MG63 (cell line): ENCODE measurements at regions not wholly inside any gene's neighbourhood (a gene's known extent, or its start where the extent isn't known, plus 50 kb on each side); places are given as distances from the start of the nearest gene placed in this dataset.
"Not testable (repeated sequence)": the region's sequence is repeated elsewhere in the genome, so short reads cannot be mapped to it uniquely, and the experiment has no call there.

Source experiments
- DNase-seq: peaks from one replicate; pipeline ENCODE4 v3.0.0-alpha.2; 2020
- H3K27me3 ChIP-seq: fragments of 250-450 bp; sonication (Bioruptor Pico); 2 replicates; pipeline ENCODE4 v1.5.1; 2020; ENCODE audit warnings: mild to moderate bottlenecking, moderate library complexity
- H3K36me3 ChIP-seq: fragments of 250-450 bp; sonication (Bioruptor Pico); 2 replicates; pipeline ENCODE4 v1.5.1; 2020; ENCODE audit warnings: mild to moderate bottlenecking, moderate library complexity
- H3K4me3 ChIP-seq: fragments of 250-450 bp; sonication (Bioruptor Pico); 2 replicates; pipeline ENCODE4 v1.5.1; 2020; ENCODE audit warnings: mild to moderate bottlenecking, moderate library complexity
- H3K9me3 ChIP-seq: fragments of 250-450 bp; sonication (Bioruptor Pico); 2 replicates; pipeline ENCODE4 v1.5.1; 2020; ENCODE audit warnings: mild to moderate bottlenecking, moderate library complexity

GRCh38 chr12:30345744-30346471 lies 349.8 kb downstream of the IPO8 start:
- no peaks in the 10 kb centered on the region for H3K36me3 ChIP-seq
- H3K9me3 ChIP-seq: peaks cover 4% of the 10 kb centered on the region
- H3K4me3 ChIP-seq: no peak overlapping the region
- no peak for DNase-seq
- H3K27me3 ChIP-seq: no peaks in the 10 kb centered on the region

- no peaks in the 10 kb centered on the region for H3K36me3 ChIP-seq
- DNase-seq: no peak
- H3K9me3 ChIP-seq: no peaks in the 10 kb centered on the region; the same call in 1 of the 2 replicates
- no peak overlapping the region for H3K4me3 ChIP-seq
- H3K27me3 ChIP-seq: no peaks in the 10 kb centered on the region
Measured at GRCh38 chr12:30330565-30330964, 365.1 kb downstream of the IPO8 start.

GRCh38 chr12:30329281-30329680 lies 366.4 kb downstream of the IPO8 start:
- Histone ChIP-seq H3K27me3 (no peaks in the 10 kb centered on the region), H3K36me3 (no peaks in the 10 kb centered on the region), H3K4me3 (no peak overlapping the region), H3K9me3 (peaks cover 1% of the 10 kb centered on the region; the same call in 1 of the 2 replicates)
- DNase-seq: no peak

GRCh38 chr12:30323008-30323407 lies 372.7 kb downstream of the IPO8 start:
- no peaks in the 10 kb centered on the region for H3K27me3 ChIP-seq
- H3K9me3 ChIP-seq: peaks cover 4% of the 10 kb centered on the region; the same call in 1 of the 2 replicates
- H3K4me3 ChIP-seq: no peak overlapping the region
- no peaks in the 10 kb centered on the region for H3K36me3 ChIP-seq
- DNase-seq: no peak

- Histone ChIP-seq H3K27me3 (no peaks in the 10 kb centered on the region), H3K9me3 (peaks cover 4% of the 10 kb centered on the region; the same call in 1 of the 2 replicates), H3K36me3 (no peaks in the 10 kb centered on the region), H3K4me3 (no peak overlapping the region)
- DNase-seq: no peak
Measured at GRCh38 chr12:30320561-30320960, 375.1 kb downstream of the IPO8 start.

- no peak for DNase-seq
- H3K9me3 ChIP-seq: peaks cover 7% of the 10 kb centered on the region
- no peaks in the 10 kb centered on the region for H3K36me3 ChIP-seq
- no peaks in the 10 kb centered on the region for H3K27me3 ChIP-seq
- H3K4me3 ChIP-seq: no peak overlapping the region
Measured at GRCh38 chr12:30314506-30315100, 381.1 kb downstream of the IPO8 start.

- Histone ChIP-seq H3K9me3 (peaks cover 7% of the 10 kb centered on the region), H3K4me3 (no peak overlapping the region), H3K27me3 (no peaks in the 10 kb centered on the region), H3K36me3 (no peaks in the 10 kb centered on the region)
- no peak for DNase-seq
Measured at GRCh38 chr12:30308010-30308717, 387.5 kb downstream of the IPO8 start.

GRCh38 chr12:30304528-30304927 lies 391.1 kb downstream of the IPO8 start:
- Histone ChIP-seq H3K4me3 (no peak overlapping the region), H3K36me3 (no peaks in the 10 kb centered on the region), H3K27me3 (no peaks in the 10 kb centered on the region), H3K9me3 (no peaks in the 10 kb centered on the region; the same call in 1 of the 2 replicates)
- DNase-seq: no peak

- no peak for DNase-seq
- no peaks in the 10 kb centered on the region for H3K9me3 ChIP-seq
- H3K27me3 ChIP-seq: no peaks in the 10 kb centered on the region
- H3K36me3 ChIP-seq: no peaks in the 10 kb centered on the region
- no peak overlapping the region for H3K4me3 ChIP-seq
Measured at GRCh38 chr12:30301291-30301690, 394.4 kb downstream of the IPO8 start.

- no peak overlapping the region for H3K4me3 ChIP-seq
- no peaks in the 10 kb centered on the region for H3K27me3 ChIP-seq
- 0 out of 2 replicates have a peak, but pooled peaks cover 3% of the 10 kb centered on the region for H3K9me3 ChIP-seq
- DNase-seq: no peak
- H3K36me3 ChIP-seq: no peaks in the 10 kb centered on the region
Measured at GRCh38 chr12:30296486-30296885, 399.2 kb downstream of the IPO8 start.

- no peak for DNase-seq
- Histone ChIP-seq H3K9me3 (no peaks in the 10 kb centered on the region), H3K36me3 (no peaks in the 10 kb centered on the region), H3K4me3 (no peak overlapping the region), H3K27me3 (peaks cover 10% of the 10 kb centered on the region)
Measured at GRCh38 chr12:30286345-30286926, 409.2 kb downstream of the IPO8 start.

GRCh38 chr12:30278401-30278800 lies 417.3 kb downstream of the IPO8 start:
- no peaks in the 10 kb centered on the region for H3K36me3 ChIP-seq
- no peak for DNase-seq
- H3K27me3 ChIP-seq: peaks cover 2% of the 10 kb centered on the region; the same call in 1 of the 2 replicates
- H3K9me3 ChIP-seq: no peaks in the 10 kb centered on the region
- H3K4me3 ChIP-seq: no peak overlapping the region

- H3K27me3 ChIP-seq, H3K4me3 ChIP-seq, DNase-seq, H3K9me3 ChIP-seq, H3K36me3 ChIP-seq: not testable (repeated sequence)
Measured at GRCh38 chr12:30272515-30272914, 423.2 kb downstream of the IPO8 start.

- H3K36me3 ChIP-seq: no peaks in the 10 kb centered on the region
- H3K27me3 ChIP-seq: no peaks in the 10 kb centered on the region
- peaks cover 4% of the 10 kb centered on the region for H3K9me3 ChIP-seq
- no peak for DNase-seq
- no peak overlapping the region for H3K4me3 ChIP-seq
Measured at GRCh38 chr12:30269496-30269895, 426.2 kb downstream of the IPO8 start.

GRCh38 chr12:30268041-30268440 lies 427.6 kb downstream of the IPO8 start:
- H3K36me3 ChIP-seq: no peaks in the 10 kb centered on the region
- DNase-seq: no peak
- H3K4me3 ChIP-seq: no peak overlapping the region
- no peaks in the 10 kb centered on the region for H3K27me3 ChIP-seq
- peaks cover 4% of the 10 kb centered on the region for H3K9me3 ChIP-seq

- H3K36me3 ChIP-seq: no peaks in the 10 kb centered on the region
- DNase-seq: no peak
- H3K27me3 ChIP-seq: no peaks in the 10 kb centered on the region
- H3K9me3 ChIP-seq: peaks cover 2% of the 10 kb centered on the region; the same call in 1 of the 2 replicates
- H3K4me3 ChIP-seq: no peak overlapping the region
Measured at GRCh38 chr12:30263434-30263833, 432.2 kb downstream of the IPO8 start.

GRCh38 chr12:30257618-30258017 lies 438.1 kb downstream of the IPO8 start:
- peak; percentile 6 for DNase-seq
- H3K36me3 ChIP-seq: no peaks in the 10 kb centered on the region

More at GRCh38 chr12:30257618-30258017, 438.1 kb downstream of the IPO8 start:
- no peaks in the 10 kb centered on the region for H3K27me3 ChIP-seq
- no peaks in the 10 kb centered on the region; the same call in 1 of the 2 replicates for H3K9me3 ChIP-seq
- H3K4me3 ChIP-seq: no peak overlapping the region
